DOHH2 (cell line): ENCODE measurements at regions not wholly inside any gene's neighbourhood (a gene's known extent, or its start where the extent isn't known, plus 50 kb on each side); places are given as distances from the start of the nearest gene placed in this dataset.
"Not testable (repeated sequence)": the region's sequence is repeated elsewhere in the genome, so short reads cannot be mapped to it uniquely, and the experiment has no call there.

Experiments
- H3F3A ChIP-seq: fragments of 200-600 bp; sonication (generic), shearing (Covaris generic); 2 replicates; pipeline ENCODE4 v1.6.0; 2016; ENCODE audit warnings: antibody characterized with exemption, mild to moderate bottlenecking; ENCODE audit not compliant: control insufficient read depth, insufficient read depth
- H3K27ac ChIP-seq: fragments of 200-600 bp; sonication (generic); 2 replicates; pipeline ENCODE4 v1.5.1; 2014; ENCODE audit warnings: low read depth, mild to moderate bottlenecking, low read length, moderate library complexity
- H3K27me3 ChIP-seq: fragments of 200-600 bp; sonication (generic); 2 replicates; pipeline ENCODE4 v1.6.1; 2014; ENCODE audit warnings: mild to moderate bottlenecking, low read length, mixed read lengths; ENCODE audit not compliant: control insufficient read depth
- H3K36me3 ChIP-seq: fragments of 200-600 bp; sonication (generic); 2 replicates; pipeline ENCODE4 v1.6.1; 2014; ENCODE audit warnings: mild to moderate bottlenecking, low read length, moderate library complexity, mixed read lengths; ENCODE audit not compliant: control insufficient read depth
- H3K4me1 ChIP-seq: fragments of 200-600 bp; sonication (generic); 2 replicates; pipeline ENCODE4 v1.6.1; 2014; ENCODE audit warnings: mild to moderate bottlenecking, low read length, mixed read lengths; ENCODE audit not compliant: control insufficient read depth
- H3K4me2 ChIP-seq: fragments of 200-600 bp; sonication (generic); 2 replicates; pipeline ENCODE4 v1.6.0; 2014; ENCODE audit warnings: mild to moderate bottlenecking, low read length, moderate library complexity
- H3K4me3 ChIP-seq: fragments of 200-600 bp; sonication (generic); 2 replicates; pipeline ENCODE4 v1.5.1; 2014; ENCODE audit warnings: mild to moderate bottlenecking, low read length, mixed read lengths
- H3K79me2 ChIP-seq: fragments of 200-600 bp; sonication (generic); 2 replicates; pipeline ENCODE4 v1.6.1; 2014; ENCODE audit warnings: mild to moderate bottlenecking, low read length, mixed read lengths; ENCODE audit not compliant: control insufficient read depth
- H3K9me2 ChIP-seq: fragments of 200-600 bp; sonication (generic); replicated peaks from 2 replicates; pipeline ENCODE4 v1.6.1; 2014; ENCODE audit warnings: mild to moderate bottlenecking, low read length, mixed read lengths; ENCODE audit not compliant: control insufficient read depth
- H3K9me3 ChIP-seq: fragments of 200-600 bp; sonication (generic); 2 replicates; pipeline ENCODE4 v1.6.1; 2014; ENCODE audit warnings: antibody characterized with exemption, low read length, mixed read lengths; ENCODE audit not compliant: control insufficient read depth, insufficient read depth
- H4K20me1 ChIP-seq: fragments of 200-600 bp; sonication (generic); 2 replicates; pipeline ENCODE4 v1.6.0; 2014; ENCODE audit warnings: low read depth, mild to moderate bottlenecking, antibody characterized with exemption, low read length, moderate library complexity; ENCODE audit not compliant: control insufficient read depth, insufficient read depth
- EZH2phosphoT487 ChIP-seq: fragments of 200-600 bp; sonication (generic); IDR thresholded peaks from 2 replicates; pipeline ENCODE4 v1.6.1; 2017; ENCODE audit warnings: borderline replicate concordance, mild to moderate bottlenecking, antibody characterized with exemption, low read length, moderate library complexity, mixed read lengths
- TF ChIP-seq, protein P1 (sequence below): fragments of 200-600 bp; sonication (generic); IDR thresholded peaks from one replicate; pipeline ENCODE4 v1.5.1; 2014; ENCODE audit warnings: antibody characterized with exemption, mild to moderate bottlenecking, low read depth, low read length; ENCODE audit not compliant: poor library complexity, severe bottlenecking

DNA sequence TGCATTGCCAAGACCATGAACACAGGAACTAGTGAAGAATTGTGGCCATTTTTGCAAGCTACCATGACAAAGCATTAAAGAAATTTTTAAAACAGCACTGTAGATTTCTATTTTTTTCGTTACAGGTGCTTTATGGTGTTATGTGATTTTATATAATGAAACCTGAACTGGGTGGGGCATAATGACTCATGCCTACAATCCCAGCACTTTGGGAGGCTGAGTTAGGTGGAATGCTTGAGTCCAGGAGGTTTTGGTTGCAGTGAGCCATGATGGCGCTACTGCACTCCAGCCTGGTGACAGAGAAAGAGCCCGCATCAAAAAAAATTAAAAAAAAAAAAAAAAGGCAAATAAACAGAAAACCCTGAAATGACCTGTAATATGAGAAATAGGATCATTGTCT lies 846.7 kb downstream of the EPHA3 start:
- H4K20me1 ChIP-seq, result no peaks in the 10 kb centered on the region
- no peaks in the 10 kb centered on the region for H3K36me3 ChIP-seq
- no peaks in the 10 kb centered on the region for H3F3A ChIP-seq
- H3K27me3 ChIP-seq, result no peaks in the 10 kb centered on the region
- H3K4me1 ChIP-seq, result no peaks in the 10 kb centered on the region
- no peak overlapping the region for H3K4me3 ChIP-seq
- H3K27ac ChIP-seq, result no peak overlapping the region
- H3K79me2 ChIP-seq, result no peaks in the 10 kb centered on the region
- no peak overlapping the region for H3K4me2 ChIP-seq
- no peak for TF ChIP-seq EZH2phosphoT487
- TF ChIP-seq, protein P1, sequence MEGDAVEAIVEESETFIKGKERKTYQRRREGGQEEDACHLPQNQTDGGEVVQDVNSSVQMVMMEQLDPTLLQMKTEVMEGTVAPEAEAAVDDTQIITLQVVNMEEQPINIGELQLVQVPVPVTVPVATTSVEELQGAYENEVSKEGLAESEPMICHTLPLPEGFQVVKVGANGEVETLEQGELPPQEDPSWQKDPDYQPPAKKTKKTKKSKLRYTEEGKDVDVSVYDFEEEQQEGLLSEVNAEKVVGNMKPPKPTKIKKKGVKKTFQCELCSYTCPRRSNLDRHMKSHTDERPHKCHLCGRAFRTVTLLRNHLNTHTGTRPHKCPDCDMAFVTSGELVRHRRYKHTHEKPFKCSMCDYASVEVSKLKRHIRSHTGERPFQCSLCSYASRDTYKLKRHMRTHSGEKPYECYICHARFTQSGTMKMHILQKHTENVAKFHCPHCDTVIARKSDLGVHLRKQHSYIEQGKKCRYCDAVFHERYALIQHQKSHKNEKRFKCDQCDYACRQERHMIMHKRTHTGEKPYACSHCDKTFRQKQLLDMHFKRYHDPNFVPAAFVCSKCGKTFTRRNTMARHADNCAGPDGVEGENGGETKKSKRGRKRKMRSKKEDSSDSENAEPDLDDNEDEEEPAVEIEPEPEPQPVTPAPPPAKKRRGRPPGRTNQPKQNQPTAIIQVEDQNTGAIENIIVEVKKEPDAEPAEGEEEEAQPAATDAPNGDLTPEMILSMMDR, result no peak
- H3K9me3 ChIP-seq, result no peaks in the 10 kb centered on the region
- no peaks in the 10 kb centered on the region for H3K9me2 ChIP-seq

- no peaks in the 10 kb centered on the region for H3K4me1 ChIP-seq
- H3K4me3 ChIP-seq, result no peak overlapping the region
- H4K20me1 ChIP-seq, result no peaks in the 10 kb centered on the region
- no peaks in the 10 kb centered on the region for H3F3A ChIP-seq
- no peaks in the 10 kb centered on the region for H3K36me3 ChIP-seq
- no peaks in the 10 kb centered on the region for H3K9me2 ChIP-seq
- H3K4me2 ChIP-seq, result no peak overlapping the region
- no peaks in the 10 kb centered on the region for H3K27me3 ChIP-seq
- TF ChIP-seq, protein P1, result no peak
- TF ChIP-seq EZH2phosphoT487, result no peak
- H3K9me3 ChIP-seq, result no peaks in the 10 kb centered on the region
- no peak overlapping the region for H3K27ac ChIP-seq
- no peaks in the 10 kb centered on the region for H3K79me2 ChIP-seq
These were observed 847.7 kb downstream of the EPHA3 start for GRCh38 chr3:89955156-89955555.

DNA sequence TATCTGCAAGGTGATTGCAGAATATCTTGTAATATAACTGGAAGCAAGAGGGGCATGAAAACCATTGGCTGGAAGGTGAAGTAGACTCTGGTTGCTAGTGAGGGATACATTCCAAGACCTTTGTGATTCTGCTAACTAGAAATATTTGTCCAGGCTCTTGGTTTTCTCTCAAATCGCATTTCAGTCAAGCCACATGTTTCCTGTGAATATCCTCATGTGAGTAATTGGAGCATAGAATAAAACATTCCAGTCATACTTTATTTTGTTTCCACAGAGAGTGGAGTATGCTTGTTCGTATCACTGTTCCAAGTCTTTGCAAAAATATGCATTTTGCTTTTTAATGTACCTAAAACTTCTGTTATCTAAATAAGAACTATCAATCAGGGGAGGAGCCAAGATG lies 850.0 kb downstream of the EPHA3 start:
- Histone ChIP-seq H3K4me3 (no peak overlapping the region), H3K79me2 (no peaks in the 10 kb centered on the region), H3K9me2 (no peaks in the 10 kb centered on the region), H3K27ac (no peak overlapping the region), H3K27me3 (no peaks in the 10 kb centered on the region), H4K20me1 (no peaks in the 10 kb centered on the region), H3K9me3 (no peaks in the 10 kb centered on the region), H3K4me1 (no peaks in the 10 kb centered on the region), H3K36me3 (no peaks in the 10 kb centered on the region), H3K4me2 (no peak overlapping the region), H3F3A (no peaks in the 10 kb centered on the region)
- TF ChIP-seq, protein P1, result no peak
- TF ChIP-seq EZH2phosphoT487, result no peak

DNA sequence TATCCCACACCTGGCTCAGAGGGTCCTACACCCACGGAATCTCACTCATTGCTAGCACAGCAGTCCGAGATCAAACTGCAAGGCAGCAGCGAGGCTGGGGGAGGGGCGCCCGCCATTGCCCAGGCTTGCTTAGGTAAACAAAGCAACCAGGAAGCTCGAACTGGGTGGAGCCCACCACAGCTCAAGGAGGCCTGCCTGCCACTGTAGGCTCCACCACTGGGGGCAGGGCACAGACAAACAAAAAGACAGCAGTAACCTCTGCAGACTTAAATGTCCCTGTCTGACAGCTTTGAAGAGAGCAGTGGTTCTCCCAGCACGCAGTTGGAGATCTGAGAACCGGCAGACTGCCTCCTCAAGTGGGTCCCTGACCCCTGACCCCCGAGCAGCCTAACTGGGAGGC lies 850.7 kb downstream of the EPHA3 start:
- not testable (repeated sequence) for H3K4me3 ChIP-seq, H3K4me1 ChIP-seq, H3K9me3 ChIP-seq, H3K27me3 ChIP-seq, H4K20me1 ChIP-seq, H3K4me2 ChIP-seq, H3K27ac ChIP-seq, H3K36me3 ChIP-seq, H3K9me2 ChIP-seq, H3F3A ChIP-seq, H3K79me2 ChIP-seq
